HEK293 (cell line): ENCODE measurements at regions not wholly inside any gene's neighbourhood (a gene's known extent, or its start where the extent isn't known, plus 50 kb on each side); places are given as distances from the start of the nearest gene placed in this dataset.

Source experiments
- CTCF ChIA-PET: fragments of 350-600 bp; formaldehyde crosslinking; extraction: SDS; loops from one replicate; lab custom pipeline; 2021; ENCODE audit warnings: antibody characterized with exemption; lab: Yijun Ruan, JAX
- POLR2A ChIA-PET: fragments of 300-600 bp; formaldehyde crosslinking; extraction: SDS; loops from one replicate; lab custom pipeline; 2020; ENCODE audit warnings: antibody characterized with exemption, inconsistent platforms; lab: Yijun Ruan, JAX
- H3K27ac ChIP-seq: fragments of 200-500 bp; sonication (Bioruptor generic); 2 replicates; pipeline ENCODE4 v1.5.1; 2014; ENCODE audit warnings: low read depth, low read length, control low read depth, inconsistent platforms; ENCODE audit errors: extremely low read depth
- H3K36me3 ChIP-seq, 2 experiments: fragments of 200-500 bp in 1 of 2; sonication (Bioruptor generic) in 1 of 2; 1 replicate in 1 of 2; 2 replicates in 1 of 2; pipeline ENCODE4 v1.5.1; 2014 to 2017; ENCODE audit warnings: inconsistent platforms in 2 of 2, low read length in 2 of 2; ENCODE audit not compliant: control insufficient read depth in 2 of 2, insufficient read depth in 1 of 2
- H3K4me1 ChIP-seq: fragments of 200-500 bp; sonication (Bioruptor generic); 2 replicates; pipeline ENCODE4 v1.5.1; 2014; ENCODE audit warnings: mild to moderate bottlenecking, low read length, inconsistent platforms; ENCODE audit not compliant: control insufficient read depth, insufficient read depth
- H3K4me3 ChIP-seq: 2 replicates; pipeline ENCODE4 v1.5.1; 2011; ENCODE audit warnings: low read depth, mild to moderate bottlenecking, control low read depth, low read length, moderate library complexity
- H3K9me3 ChIP-seq: fragments of 200-500 bp; sonication (Bioruptor generic); 2 replicates; pipeline ENCODE4 v1.5.1; 2014; ENCODE audit warnings: low read depth, low read length, inconsistent platforms; ENCODE audit not compliant: control insufficient read depth, insufficient read depth
- EGR2 ChIP-seq: fragments of 450-650 bp; formaldehyde crosslinking; IDR thresholded peaks from 2 replicates; pipeline ENCODE4 v1.5.1; 2016; ENCODE audit warnings: low read depth, missing biosample characterization, missing genetic modification characterization
- GLI4 ChIP-seq: fragments of 450-650 bp; formaldehyde crosslinking; IDR thresholded peaks from 2 replicates; pipeline ENCODE4 v1.5.1; 2016; ENCODE audit warnings: missing biosample characterization, missing genetic modification characterization
- HOXC10 ChIP-seq: sonication (generic); formaldehyde crosslinking; IDR thresholded peaks from 2 replicates; pipeline ENCODE4 v1.8.1; 2023; ENCODE audit warnings: mild to moderate bottlenecking, missing genetic modification reagents
- KLF1 ChIP-seq: fragments of 450-650 bp; formaldehyde crosslinking; IDR thresholded peaks from 2 replicates; pipeline ENCODE4 v1.5.1; 2016; ENCODE audit warnings: missing biosample characterization, missing genetic modification characterization
- KLF8 ChIP-seq: fragments of 450-650 bp; formaldehyde crosslinking; IDR thresholded peaks from 2 replicates; pipeline ENCODE4 v1.5.1; 2016; ENCODE audit warnings: missing biosample characterization, missing genetic modification characterization
- PBX3 ChIP-seq: sonication (generic); formaldehyde crosslinking; IDR thresholded peaks from 2 replicates; pipeline ENCODE4 v1.8.1; 2022; ENCODE audit warnings: mild to moderate bottlenecking, moderate library complexity, missing genetic modification reagents
- RBAK ChIP-seq: fragments of 450-650 bp; formaldehyde crosslinking; IDR thresholded peaks from 2 replicates; pipeline ENCODE4 v1.5.1; 2016; ENCODE audit warnings: missing biosample characterization, missing genetic modification characterization
- REPIN1 ChIP-seq: fragments of 450-650 bp; formaldehyde crosslinking; IDR thresholded peaks from 2 replicates; pipeline ENCODE4 v1.5.1; 2017; ENCODE audit warnings: missing biosample characterization, missing genetic modification characterization, low read depth
- SALL2 ChIP-seq: fragments of 450-650 bp; formaldehyde crosslinking; IDR thresholded peaks from 2 replicates; pipeline ENCODE4 v1.5.0; 2017; ENCODE audit warnings: missing biosample characterization, mild to moderate bottlenecking, missing genetic modification characterization, borderline replicate concordance
- SCRT1 ChIP-seq: fragments of 450-650 bp; formaldehyde crosslinking; IDR thresholded peaks from 2 replicates; pipeline ENCODE4 v1.5.1; 2016; ENCODE audit warnings: missing biosample characterization, missing genetic modification characterization, borderline replicate concordance
- SP3 ChIP-seq: fragments of 450-650 bp; formaldehyde crosslinking; IDR thresholded peaks from 2 replicates; pipeline ENCODE4 v1.5.1; 2016; ENCODE audit warnings: missing biosample characterization, missing genetic modification characterization
- ZBTB7A ChIP-seq: fragments of 450-650 bp; formaldehyde crosslinking; IDR thresholded peaks from 2 replicates; pipeline ENCODE4 v1.5.1; 2016; ENCODE audit warnings: low read depth, missing biosample characterization, missing genetic modification characterization
- ZNF169 ChIP-seq: fragments of 450-650 bp; formaldehyde crosslinking; IDR thresholded peaks from 2 replicates; pipeline ENCODE4 v1.5.1; 2016; ENCODE audit warnings: missing biosample characterization, missing genetic modification characterization
- ZNF184 ChIP-seq: fragments of 450-650 bp; IDR thresholded peaks from 2 replicates; pipeline ENCODE4 v1.5.1; 2018; ENCODE audit warnings: missing biosample characterization, mild to moderate bottlenecking, missing genetic modification characterization
- ZNF202 ChIP-seq: fragments of 450-650 bp; formaldehyde crosslinking; IDR thresholded peaks from 2 replicates; pipeline ENCODE4 v1.5.1; 2016; ENCODE audit warnings: missing biosample characterization, missing genetic modification characterization, borderline replicate concordance
- ZNF24 ChIP-seq: fragments of 450-650 bp; formaldehyde crosslinking; IDR thresholded peaks from 2 replicates; pipeline ENCODE4 v1.5.1; 2016; ENCODE audit warnings: missing biosample characterization, missing genetic modification characterization
- ZNF391 ChIP-seq: fragments of 450-650 bp; formaldehyde crosslinking; IDR thresholded peaks from 2 replicates; pipeline ENCODE4 v1.5.1; 2016; ENCODE audit warnings: low read depth, missing biosample characterization, missing genetic modification characterization, borderline replicate concordance
- ZNF513 ChIP-seq: fragments of 450-650 bp; IDR thresholded peaks from 2 replicates; pipeline ENCODE4 v1.5.1; 2018; ENCODE audit warnings: missing biosample characterization, missing genetic modification characterization
- ZNF555 ChIP-seq: fragments of 450-650 bp; formaldehyde crosslinking; conservative IDR thresholded peaks from 2 replicates; pipeline ENCODE4 v1.5.1; 2017; ENCODE audit warnings: missing biosample characterization, mild to moderate bottlenecking, missing genetic modification characterization, inconsistent platforms
- ZNF560 ChIP-seq: fragments of 450-650 bp; formaldehyde crosslinking; IDR thresholded peaks from 2 replicates; pipeline ENCODE4 v1.5.1; 2017; ENCODE audit warnings: missing biosample characterization, missing genetic modification characterization, borderline replicate concordance
- ZNF561 ChIP-seq: fragments of 450-650 bp; IDR thresholded peaks from 2 replicates; pipeline ENCODE4 v1.5.1; 2018; ENCODE audit warnings: missing biosample characterization, missing genetic modification characterization, borderline replicate concordance
- ZNF624 ChIP-seq: fragments of 450-650 bp; formaldehyde crosslinking; IDR thresholded peaks from 2 replicates; pipeline ENCODE4 v1.5.1; 2017; ENCODE audit warnings: missing biosample characterization, missing genetic modification characterization
- ZNF645 ChIP-seq: fragments of 450-650 bp; formaldehyde crosslinking; IDR thresholded peaks from 2 replicates; pipeline ENCODE4; 2016; ENCODE audit warnings: missing biosample characterization, missing genetic modification characterization
- ZNF704 ChIP-seq: fragments of 450-650 bp; formaldehyde crosslinking; IDR thresholded peaks from 2 replicates; pipeline ENCODE4 v1.5.1; 2016; ENCODE audit warnings: missing biosample characterization, missing genetic modification characterization
- ZNF707 ChIP-seq: fragments of 450-650 bp; formaldehyde crosslinking; IDR thresholded peaks from 2 replicates; pipeline ENCODE4 v1.5.1; 2016; ENCODE audit warnings: missing biosample characterization, missing genetic modification characterization
- ZSCAN5A ChIP-seq: fragments of 450-650 bp; formaldehyde crosslinking; IDR thresholded peaks from 2 replicates; pipeline ENCODE4 v1.5.1; 2016; ENCODE audit warnings: missing biosample characterization, missing genetic modification characterization
- TF ChIP-seq, protein P1 (sequence below): fragments of 450-650 bp; formaldehyde crosslinking; IDR thresholded peaks from 2 replicates; pipeline ENCODE4 v1.5.1; 2016; ENCODE audit warnings: missing biosample characterization, missing genetic modification characterization

GRCh38 chr10:105383978-105384377 is 742.9 kb downstream of the SORCS3 start:
- Histone ChIP-seq H3K27ac (no peak overlapping the region), H3K36me3 (no peaks in the 10 kb centered on the region), H3K4me3 (no peak overlapping the region), H3K9me3 (no peaks in the 10 kb centered on the region), H3K4me1 (no peaks in the 10 kb centered on the region)
- CTCF ChIA-PET = no interaction called here
- TF ChIP-seq ZNF202 (tag by site-specific recombination) (no peak), ZSCAN5A (no peak), ZNF561 (tag by site-specific recombination) (no peak), ZBTB7A (no peak), ZNF704 (tag by site-specific recombination) (no peak), ZNF513 (no peak), ZNF645 (tag by site-specific recombination) (no peak), ZNF24 (tag by site-specific recombination) (no peak), ZNF391 (tag by site-specific recombination) (no peak), RBAK (tag by site-specific recombination) (no peak), SP3 (tag by site-specific recombination) (no peak), PBX3 (no peak), ZNF184 (tag by site-specific recombination) (no peak)
- POLR2A ChIA-PET = no interaction called here

DNA sequence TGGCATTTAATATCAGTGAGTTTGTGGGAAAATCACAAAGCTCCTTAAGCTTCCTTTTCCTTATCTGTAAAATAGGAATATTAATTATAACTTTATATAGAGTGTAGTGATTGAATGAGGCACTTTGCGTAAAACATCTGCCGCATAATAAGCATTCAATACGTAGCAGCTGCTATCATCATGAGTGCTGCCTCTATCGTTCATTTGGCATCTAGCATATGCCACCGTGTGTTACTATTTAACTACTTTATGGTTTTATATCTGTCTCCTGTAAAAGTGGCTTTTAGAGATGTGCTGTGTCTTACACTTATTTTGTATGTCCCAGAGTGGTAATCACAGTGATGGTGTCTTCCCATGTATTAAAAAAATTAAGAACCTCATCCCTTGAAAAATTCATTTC is 729.6 kb downstream of the SORCS3 start:
- POLR2A ChIA-PET = no interaction called here
- H3K27ac ChIP-seq = no peak overlapping the region
- TF ChIP-seq SALL2 (tag by site-specific recombination) (no peak), SCRT1 (no peak)
- H3K4me3 ChIP-seq = no peak overlapping the region
- no peaks in the 10 kb centered on the region for H3K36me3 ChIP-seq
- CTCF ChIA-PET = no interaction called here
- no peaks in the 10 kb centered on the region for H3K4me1 ChIP-seq
- H3K9me3 ChIP-seq = no peaks in the 10 kb centered on the region

- POLR2A ChIA-PET = no interaction called here
- no peak overlapping the region for H3K4me3 ChIP-seq
- CTCF ChIA-PET = no interaction called here
- TF ChIP-seq KLF1 (tag by site-specific recombination) = no peak
- no peak for TF ChIP-seq ZNF560 (tag by site-specific recombination)
- no peak for TF ChIP-seq HOXC10 (CRISPR knock-in tag)
- no peak for TF ChIP-seq REPIN1 (tag by site-specific recombination)
- TF ChIP-seq KLF8 = no peak
- TF ChIP-seq EGR2 (tag by site-specific recombination) = no peak
- TF ChIP-seq ZNF707 (tag by site-specific recombination) = no peak
- no peak for TF ChIP-seq ZNF555 (tag by site-specific recombination)
- TF ChIP-seq GLI4 (tag by site-specific recombination) = no peak
- no peak for TF ChIP-seq ZNF169 (tag by site-specific recombination)
- no peak for TF ChIP-seq ZNF624
- TF ChIP-seq, protein P1, sequence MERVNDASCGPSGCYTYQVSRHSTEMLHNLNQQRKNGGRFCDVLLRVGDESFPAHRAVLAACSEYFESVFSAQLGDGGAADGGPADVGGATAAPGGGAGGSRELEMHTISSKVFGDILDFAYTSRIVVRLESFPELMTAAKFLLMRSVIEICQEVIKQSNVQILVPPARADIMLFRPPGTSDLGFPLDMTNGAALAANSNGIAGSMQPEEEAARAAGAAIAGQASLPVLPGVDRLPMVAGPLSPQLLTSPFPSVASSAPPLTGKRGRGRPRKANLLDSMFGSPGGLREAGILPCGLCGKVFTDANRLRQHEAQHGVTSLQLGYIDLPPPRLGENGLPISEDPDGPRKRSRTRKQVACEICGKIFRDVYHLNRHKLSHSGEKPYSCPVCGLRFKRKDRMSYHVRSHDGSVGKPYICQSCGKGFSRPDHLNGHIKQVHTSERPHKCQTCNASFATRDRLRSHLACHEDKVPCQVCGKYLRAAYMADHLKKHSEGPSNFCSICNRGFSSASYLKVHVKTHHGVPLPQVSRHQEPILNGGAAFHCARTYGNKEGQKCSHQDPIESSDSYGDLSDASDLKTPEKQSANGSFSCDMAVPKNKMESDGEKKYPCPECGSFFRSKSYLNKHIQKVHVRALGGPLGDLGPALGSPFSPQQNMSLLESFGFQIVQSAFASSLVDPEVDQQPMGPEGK (tag by site-specific recombination) = no peak
These were observed 718.6 kb downstream of the SORCS3 start for GRCh38 chr10:105359708-105360107.

More at GRCh38 chr10:105359708-105360107, 718.6 kb downstream of the SORCS3 start:
- H3K27ac ChIP-seq = no peak overlapping the region
- H3K36me3 ChIP-seq = no peaks in the 10 kb centered on the region
- H3K4me1 ChIP-seq = no peaks in the 10 kb centered on the region
- H3K9me3 ChIP-seq = no peaks in the 10 kb centered on the region
